ENCODE measurements at regions not wholly inside any gene's neighbourhood (a gene's known extent, or its start where the extent isn't known, plus 50 kb on each side); places are given as distances from the start of the nearest gene placed in this dataset.

DNA sequence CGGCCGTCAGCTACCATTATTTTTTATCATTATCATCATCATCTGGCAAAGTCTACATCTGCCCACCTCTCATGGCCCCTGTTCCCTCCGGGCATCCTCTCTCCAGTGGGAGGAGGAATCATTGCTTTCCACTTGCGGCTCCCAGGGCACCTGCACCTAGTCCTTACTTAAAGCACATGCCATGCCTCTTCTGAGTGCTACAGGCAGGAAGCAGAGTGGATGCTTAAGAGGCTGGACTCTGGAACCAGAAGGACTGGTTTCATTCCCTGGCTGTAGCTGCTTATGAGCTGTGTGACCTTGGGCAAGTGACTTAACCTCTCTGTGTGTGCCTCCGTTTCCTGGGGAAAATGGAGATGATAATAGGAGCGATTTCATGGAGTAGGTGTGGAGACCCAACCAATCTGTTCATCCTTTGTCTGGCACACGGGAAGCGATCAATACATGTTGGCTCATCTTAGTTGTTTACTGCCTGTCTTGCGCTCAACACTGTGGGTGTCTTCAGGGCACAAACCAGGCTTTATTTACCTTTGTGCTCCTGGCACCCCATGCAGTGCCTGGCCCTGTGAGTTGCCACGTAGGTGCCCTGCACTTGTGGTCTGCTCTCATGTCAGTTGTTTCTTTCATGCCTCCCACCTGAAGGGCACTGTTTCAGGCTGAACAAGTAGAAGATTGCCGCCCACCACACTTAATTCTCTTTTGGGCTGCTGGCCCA, 317.0 kb upstream of the SULF2 start:
- Mint-ChIP-seq H3K27me3 (ENCODE audit: insufficient read depth) (peaks cover 2% of the 10 kb centered on the region), H3K36me3 (ENCODE audit: low read depth) (no peaks in the 10 kb centered on the region), H3K4me3 (no peak overlapping the region), H3K27ac (no peak overlapping the region), H3K9me3 (peaks cover 23% of the 10 kb centered on the region), H3K4me1 (peaks cover 8% of the 10 kb centered on the region)
- WGBS, 2 experiments (ENCODE audit: insufficient coverage in 1 of 2, insufficient read length in 1 of 2) = 97 to 98% methylated on average over 10 to 11 of the region's 11 CpGs
- H3K27ac ChIP-seq (ENCODE audit: low read depth, low read length) = no peak overlapping the region
- no peak overlapping the region for H3K9ac ChIP-seq (ENCODE audit: extremely low read depth, low read length, poor library complexity, severe bottlenecking)
- H3K27me3 ChIP-seq (ENCODE audit: control insufficient read depth, insufficient read depth, low read length, poor library complexity, severe bottlenecking) = no peaks in the 10 kb centered on the region
- H3K4me1 ChIP-seq (ENCODE audit: control insufficient read depth, insufficient read depth, low read length) = no peaks in the 10 kb centered on the region
- H3K4me3 ChIP-seq (ENCODE audit: low read length) = no peak overlapping the region
- DNase-seq = no peak
- H3K36me3 ChIP-seq (ENCODE audit: control insufficient read depth, insufficient read depth, low read length) = no peaks in the 10 kb centered on the region
- peaks cover 23% of the 10 kb centered on the region for H3K9me3 ChIP-seq (ENCODE audit: control insufficient read depth, low read length)
- no peak for TF ChIP-seq CTCF (conservative IDR thresholded peaks at IDR 0.05)

GRCh38 chr20:48100483-48100882, 315.2 kb upstream of the SULF2 start:
- H3K36me3 ChIP-seq (ENCODE audit: control insufficient read depth, insufficient read depth, low read length) = no peaks in the 10 kb centered on the region
- H3K27ac Mint-ChIP-seq = no peak overlapping the region
- H3K4me1 ChIP-seq (ENCODE audit: control insufficient read depth, insufficient read depth, low read length) = no peaks in the 10 kb centered on the region
- no peak overlapping the region for H3K4me3 Mint-ChIP-seq
- H3K36me3 Mint-ChIP-seq (ENCODE audit: low read depth) = no peaks in the 10 kb centered on the region
- no peak overlapping the region for H3K27ac ChIP-seq (ENCODE audit: low read depth, low read length)
- WGBS, 2 experiments (ENCODE audit: insufficient coverage in 1 of 2, insufficient read length in 1 of 2) = 92 to 93% methylated on average over 3 of the region's 3 CpGs
- H3K4me1 Mint-ChIP-seq = peaks cover 8% of the 10 kb centered on the region
- DNase-seq = no peak
- peaks cover 11% of the 10 kb centered on the region for H3K9me3 ChIP-seq (ENCODE audit: control insufficient read depth, low read length)
- peaks cover 8% of the 10 kb centered on the region for H3K9me3 Mint-ChIP-seq
- no peak for TF ChIP-seq CTCF (conservative IDR thresholded peaks at IDR 0.05)
- no peaks in the 10 kb centered on the region for H3K27me3 Mint-ChIP-seq (ENCODE audit: insufficient read depth)
- no peak overlapping the region for H3K4me3 ChIP-seq (ENCODE audit: low read length)
- no peaks in the 10 kb centered on the region for H3K27me3 ChIP-seq (ENCODE audit: control insufficient read depth, insufficient read depth, low read length, poor library complexity, severe bottlenecking)
- H3K9ac ChIP-seq (ENCODE audit: extremely low read depth, low read length, poor library complexity, severe bottlenecking) = no peak overlapping the region

DNA sequence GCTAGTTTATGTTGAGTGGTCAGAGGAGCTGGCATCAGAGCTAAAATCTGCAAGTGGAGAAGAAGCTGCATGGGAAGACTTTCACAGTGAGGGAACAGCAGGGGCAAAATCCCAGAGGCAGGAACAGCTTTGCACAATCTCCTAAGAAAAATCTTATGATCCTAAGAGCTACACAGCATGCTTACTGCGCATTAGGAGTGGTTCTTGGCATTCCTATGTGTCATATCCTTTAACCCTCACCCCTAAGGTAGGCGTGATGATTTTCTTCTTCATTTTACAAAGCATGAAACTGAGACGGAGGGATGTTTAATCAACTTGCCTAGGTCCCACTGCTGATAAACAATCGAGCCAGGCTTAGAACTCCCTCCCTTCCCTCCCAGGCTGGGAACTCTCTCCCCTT, 313.6 kb upstream of the SULF2 start:
- Mint-ChIP-seq H3K27ac (no peak overlapping the region), H3K9me3 (no peaks in the 10 kb centered on the region), H3K27me3 (ENCODE audit: insufficient read depth) (no peaks in the 10 kb centered on the region), H3K36me3 (ENCODE audit: low read depth) (no peaks in the 10 kb centered on the region), H3K4me3 (no peak overlapping the region), H3K4me1 (peaks cover 8% of the 10 kb centered on the region)
- WGBS, 2 experiments (ENCODE audit: insufficient coverage in 1 of 2, insufficient read length in 1 of 2) = 84 to 92% methylated on average over 2 to 4 of the region's 4 CpGs
- Histone ChIP-seq H3K4me3 (ENCODE audit: low read length) (no peak overlapping the region), H3K27me3 (ENCODE audit: control insufficient read depth, insufficient read depth, low read length, poor library complexity, severe bottlenecking) (no peaks in the 10 kb centered on the region), H3K27ac (ENCODE audit: low read depth, low read length) (no peak overlapping the region), H3K9me3 (ENCODE audit: control insufficient read depth, low read length) (no peaks in the 10 kb centered on the region), H3K9ac (ENCODE audit: extremely low read depth, low read length, poor library complexity, severe bottlenecking) (no peak overlapping the region), H3K36me3 (ENCODE audit: control insufficient read depth, insufficient read depth, low read length) (no peaks in the 10 kb centered on the region), H3K4me1 (ENCODE audit: control insufficient read depth, insufficient read depth, low read length) (no peaks in the 10 kb centered on the region)
- no peak for DNase-seq
- TF ChIP-seq CTCF (conservative IDR thresholded peaks at IDR 0.05) = no peak
